IMR-90 (cell line): ENCODE measurements at regions not wholly inside any gene's neighbourhood (a gene's known extent, or its start where the extent isn't known, plus 50 kb on each side); places are given as distances from the start of the nearest gene placed in this dataset.

ENCODE experiments used
- CTCF ChIP-seq: conservative IDR thresholded peaks from 2 replicates; pipeline ENCODE4 v1.5.1; 2012; ENCODE audit warnings: mild to moderate bottlenecking, low read depth, low read length, improper control_type of control experiment
- POLR2A ChIP-seq: IDR thresholded peaks from 2 replicates; pipeline ENCODE4 v1.6.1; 2012; ENCODE audit warnings: mild to moderate bottlenecking, low read depth, low read length
- RAD21 ChIP-seq: IDR thresholded peaks from 2 replicates; pipeline ENCODE4 v1.6.1; 2012; ENCODE audit warnings: low read length, improper control_type of control experiment

GRCh38 chr4:57342411-57342810, 232.2 kb upstream of the IGFBP7 start:
- TF ChIP-seq POLR2A (no peak), CTCF (no peak), RAD21 (no peak)
